ENCODE measurements at regions not wholly inside any gene's neighbourhood (a gene's known extent, or its start where the extent isn't known, plus 50 kb on each side); places are given as distances from the start of the nearest gene placed in this dataset.

- TF ChIP-seq SUZ12 (IDR thresholded peaks at IDR 0.05): no peak
- TF ChIP-seq PKNOX1 (IDR thresholded peaks at IDR 0.05): no peak
- no peak for TF ChIP-seq LEF1 (IDR thresholded peaks at IDR 0.05; ENCODE audit: borderline replicate concordance)
- no peak for TF ChIP-seq SP1 (IDR thresholded peaks at IDR 0.05)
- no peak for TF ChIP-seq HDGF (IDR thresholded peaks at IDR 0.05; ENCODE audit: borderline replicate concordance)
- no peak for TF ChIP-seq ARNT (IDR thresholded peaks at IDR 0.05)
- no peak for TF ChIP-seq L3MBTL2 (conservative IDR thresholded peaks at IDR 0.05)
- no peak for TF ChIP-seq TARDBP (IDR thresholded peaks at IDR 0.05)
- TF ChIP-seq FOXK2 (IDR thresholded peaks at IDR 0.05): no peak
- no peak for TF ChIP-seq FOXM1 (IDR thresholded peaks at IDR 0.05; ENCODE audit: borderline replicate concordance)
- no peak for TF ChIP-seq FOXA1 (IDR thresholded peaks at IDR 0.05)
Measured at GRCh38 chr5:39606591-39606990, 181.8 kb upstream of the DAB2 start.
